H9 (cell line): ENCODE measurements at regions not wholly inside any gene's neighbourhood (a gene's known extent, or its start where the extent isn't known, plus 50 kb on each side); places are given as distances from the start of the nearest gene placed in this dataset.

Experiments used
- DNase-seq: peaks from one replicate; pipeline ENCODE4 v3.0.0-alpha.2; 2017
- H2AFZ ChIP-seq: one replicate; pipeline ENCODE4 v1.6.1; 2013; ENCODE audit warnings: mild to moderate bottlenecking, low read length, control low read depth, moderate library complexity
- H2AK5ac ChIP-seq: 2 replicates; pipeline ENCODE4 v1.6.1; 2013; ENCODE audit warnings: low read length, control low read depth, mixed read lengths; ENCODE audit not compliant: insufficient read length
- H2BK120ac ChIP-seq: one replicate; pipeline ENCODE4 v1.6.1; 2013; ENCODE audit warnings: low read depth, mild to moderate bottlenecking, low read length, control low read depth, inconsistent platforms; ENCODE audit not compliant: poor library complexity, severe bottlenecking
- H2BK12ac ChIP-seq: 2 replicates; pipeline ENCODE4 v1.6.1; 2013; ENCODE audit warnings: low read length, control low read depth, mixed read lengths, low read depth; ENCODE audit not compliant: insufficient read length
- H2BK15ac ChIP-seq: 2 replicates; pipeline ENCODE4 v1.6.1; 2013; ENCODE audit warnings: low read depth, low read length, control low read depth
- H2BK20ac ChIP-seq: one replicate; pipeline ENCODE4 v1.6.1; 2013; ENCODE audit warnings: low read depth, mild to moderate bottlenecking, low read length, control low read depth, inconsistent platforms; ENCODE audit not compliant: poor library complexity, severe bottlenecking
- H2BK5ac ChIP-seq: 2 replicates; pipeline ENCODE4 v1.6.1; 2013; ENCODE audit warnings: low read length, control low read depth, mixed read lengths; ENCODE audit not compliant: insufficient read length
- H3K14ac ChIP-seq: 2 replicates; pipeline ENCODE4 v1.6.1; 2013; ENCODE audit warnings: low read length, control low read depth; ENCODE audit not compliant: insufficient read depth
- H3K18ac ChIP-seq: 2 replicates; pipeline ENCODE4 v1.6.1; 2013; ENCODE audit warnings: low read depth, mild to moderate bottlenecking, mixed read lengths, low read length, control low read depth; ENCODE audit not compliant: insufficient read length
- H3K23ac ChIP-seq: 2 replicates; pipeline ENCODE4 v1.6.1; 2013; ENCODE audit warnings: low read length, control low read depth, mixed read lengths, low read depth; ENCODE audit not compliant: insufficient read length
- H3K23me2 ChIP-seq: 2 replicates; pipeline ENCODE4 v1.6.1; 2013; ENCODE audit warnings: low read depth, mild to moderate bottlenecking, mixed read lengths, low read length, control low read depth; ENCODE audit not compliant: insufficient read length, poor library complexity, severe bottlenecking
- H3K27ac ChIP-seq: 2 replicates; pipeline ENCODE4 v1.5.1; 2013; ENCODE audit warnings: low read length, control low read depth, mixed read lengths, low read depth; ENCODE audit not compliant: insufficient read length
- H3K27me3 ChIP-seq: 2 replicates; pipeline ENCODE4 v1.6.1; 2013; ENCODE audit warnings: low read length, control low read depth, inconsistent platforms; ENCODE audit not compliant: insufficient read depth
- H3K4ac ChIP-seq: 2 replicates; pipeline ENCODE4 v1.6.1; 2013; ENCODE audit warnings: low read depth, mild to moderate bottlenecking, control low read depth, inconsistent platforms, low read length, moderate library complexity
- H3K4me1 ChIP-seq: 2 replicates; pipeline ENCODE4 v1.6.1; 2013; ENCODE audit warnings: low read length, control low read depth, inconsistent platforms; ENCODE audit not compliant: insufficient read depth
- H3K4me2 ChIP-seq: 2 replicates; pipeline ENCODE4 v1.6.1; 2013; ENCODE audit warnings: low read length, control low read depth, mixed read lengths; ENCODE audit not compliant: insufficient read length, insufficient read depth
- H3K56ac ChIP-seq: 2 replicates; pipeline ENCODE4 v1.6.1; 2013; ENCODE audit warnings: low read depth, mild to moderate bottlenecking, mixed read lengths, low read length, control low read depth; ENCODE audit not compliant: insufficient read length
- H3K79me1 ChIP-seq: 2 replicates; pipeline ENCODE4 v1.6.1; 2013; ENCODE audit warnings: low read depth, mild to moderate bottlenecking, moderate library complexity, low read length, control low read depth, inconsistent platforms; ENCODE audit not compliant: insufficient read depth, poor library complexity, severe bottlenecking
- H3K79me2 ChIP-seq: 2 replicates; pipeline ENCODE4 v1.6.1; 2013; ENCODE audit warnings: low read length, control low read depth, inconsistent platforms; ENCODE audit not compliant: insufficient read depth
- H3K9ac ChIP-seq: 2 replicates; pipeline ENCODE4 v1.6.1; 2013; ENCODE audit warnings: low read length, control low read depth, mixed read lengths; ENCODE audit not compliant: insufficient read length; ENCODE audit errors: extremely low read depth
- H3K9me3 ChIP-seq: one replicate; pipeline ENCODE4 v1.6.1; 2013; ENCODE audit warnings: low read depth, low read length, inconsistent platforms; ENCODE audit not compliant: control insufficient read depth
- H3T11ph ChIP-seq: one replicate; pipeline ENCODE4 v1.6.1; 2013; ENCODE audit warnings: mild to moderate bottlenecking, low read length, control low read depth, inconsistent platforms
- H4K20me1 ChIP-seq: one replicate; pipeline ENCODE4 v1.6.1; 2013; ENCODE audit not compliant: control insufficient read depth, insufficient read length, insufficient read depth
- H4K5ac ChIP-seq: 2 replicates; pipeline ENCODE4 v1.6.1; 2013; ENCODE audit warnings: low read depth, mild to moderate bottlenecking, mixed read lengths, low read length, control low read depth; ENCODE audit not compliant: insufficient read length
- H4K8ac ChIP-seq: replicated peaks from 2 replicates; pipeline ENCODE4 v1.6.1; 2013; ENCODE audit warnings: low read length, control low read depth, mixed read lengths, low read depth; ENCODE audit not compliant: insufficient read length
- H4K91ac ChIP-seq: 2 replicates; pipeline ENCODE4 v1.6.1; 2013; ENCODE audit warnings: low read depth, mild to moderate bottlenecking, moderate library complexity, mixed read lengths, low read length, control low read depth; ENCODE audit not compliant: insufficient read length
- H3K27ac Mint-ChIP-seq, 3 experiments: 2 replicates in 2 of 3; 3 replicates in 1 of 3; pipeline ENCODE4 v1.8.0; 2020 to 2021; ENCODE audit warnings: mixed read lengths in 3 of 3, mild to moderate bottlenecking in 1 of 3, moderate library complexity in 1 of 3
- H3K27me3 Mint-ChIP-seq: 2 replicates; pipeline ENCODE4 v1.8.0; 2021; ENCODE audit warnings: low read depth, mild to moderate bottlenecking, moderate library complexity, mixed read lengths
- H3K36me3 Mint-ChIP-seq, 3 experiments: 2 replicates in 2 of 3; 3 replicates in 1 of 3; pipeline ENCODE4 v1.8.0; 2020 to 2021; ENCODE audit warnings: low read depth in 3 of 3, mixed read lengths in 3 of 3; ENCODE audit not compliant: insufficient read depth in 1 of 3
- H3K4me1 Mint-ChIP-seq, 2 experiments: 2 replicates each; pipeline ENCODE4 v1.8.0; 2020; ENCODE audit warnings: mixed read lengths in 2 of 2
- H3K4me3 Mint-ChIP-seq, 2 experiments: 2 replicates in 1 of 2; 3 replicates in 1 of 2; pipeline ENCODE4 v1.8.0; 2020 to 2021; ENCODE audit warnings: mild to moderate bottlenecking in 2 of 2, mixed read lengths in 2 of 2, moderate library complexity in 1 of 2
- H3K9me3 Mint-ChIP-seq, 2 experiments: 2 replicates in 1 of 2; 3 replicates in 1 of 2; pipeline ENCODE4 v1.8.0; 2020; ENCODE audit warnings: mild to moderate bottlenecking in 2 of 2, mixed read lengths in 2 of 2, moderate library complexity in 1 of 2
- CTCF ChIP-seq: fragments of 200-600 bp; sonication (generic); conservative IDR thresholded peaks from 3 replicates; pipeline ENCODE4 v1.8.0; 2021; ENCODE audit warnings: antibody characterized with exemption, mild to moderate bottlenecking
- WGBS: extraction: QIAGEN DNeasy Blood & Tissue Kit; methylation state at CpG from one replicate; pipeline ENCODE4 v1.1.7; 2013; ENCODE audit warnings: missing lambda C conversion rate, low lambda C conversion rate, mixed read lengths; ENCODE audit not compliant: insufficient read length; ENCODE audit errors: extremely low coverage; 5-methylcytosine and 5-hydroxymethylcytosine counted together

DNA sequence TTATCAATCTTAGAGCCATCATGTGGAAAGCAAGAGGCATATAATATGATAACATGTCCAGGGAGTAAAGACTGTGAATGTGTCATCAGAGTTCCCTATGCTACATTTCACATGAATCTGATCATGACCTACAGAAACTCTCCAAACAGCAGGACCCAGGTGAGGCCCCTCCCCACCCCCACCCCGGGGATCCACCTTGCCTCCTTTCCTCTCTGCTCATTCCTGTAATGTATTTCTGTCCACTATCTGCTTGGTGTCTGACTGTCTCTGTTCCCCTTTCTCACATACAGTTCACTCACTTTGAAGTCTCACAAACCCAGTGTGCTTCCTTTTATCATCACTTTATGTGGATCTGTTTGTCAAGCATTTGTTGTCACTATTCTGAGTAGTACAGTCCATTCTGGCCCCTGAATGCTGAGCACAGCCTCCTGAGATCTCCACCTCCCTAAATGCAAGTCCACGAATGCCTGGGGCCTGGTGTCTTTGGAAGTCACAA is 76.4 kb upstream of the SMARCA2 start:
- peaks cover 6% of the 10 kb centered on the region for H3K27me3 Mint-ChIP-seq
- DNase-seq = no peak
- TF ChIP-seq CTCF = no peak
- Histone ChIP-seq H2AFZ (no peak overlapping the region), H3K56ac (no peak overlapping the region), H3K4me1 (no peaks in the 10 kb centered on the region; the same call in 1 of the 2 replicates), H3K23me2 (no peaks in the 10 kb centered on the region), H3K4me2 (no peak overlapping the region), H2BK15ac (no peak overlapping the region), H2BK120ac (no peak overlapping the region), H4K5ac (no peak overlapping the region), H4K91ac (no peak overlapping the region), H3K9ac (no peak overlapping the region), H3K27ac (no peak overlapping the region), H4K8ac (no peak overlapping the region), H3K79me1 (no peaks in the 10 kb centered on the region), H3K27me3 (no peaks in the 10 kb centered on the region), H2AK5ac (no peak overlapping the region), H3K14ac (no peak overlapping the region), H3K9me3 (no peaks in the 10 kb centered on the region), H2BK5ac (no peak overlapping the region), H3K4ac (no peak overlapping the region), H4K20me1 (no peaks in the 10 kb centered on the region), H3T11ph (no peak overlapping the region), H3K23ac (no peak overlapping the region), H3K18ac (no peak overlapping the region), H2BK20ac (no peak overlapping the region), H3K79me2 (no peaks in the 10 kb centered on the region), H2BK12ac (no peak overlapping the region)
- WGBS = no CpG with 5 or more reads among the region's 2 CpGs
- H3K27ac Mint-ChIP-seq = no peak overlapping the region
- H3K4me3 Mint-ChIP-seq = no peak overlapping the region
- H3K36me3 Mint-ChIP-seq = peaks cover 0 to 3% (median 0%) of the 10 kb centered on the region in 3 experiments; a peak in 1 of 7 replicates
- H3K9me3 Mint-ChIP-seq = peaks cover 0 to 4% of the 10 kb centered on the region in 2 experiments; a peak in 4 of 5 replicates
- H3K4me1 Mint-ChIP-seq = 0 out of 4 replicates have a peak, but pooled peaks cover 0 to 3% of the 10 kb centered on the region in 2 experiments
